ENCODE measurements at regions not wholly inside any gene's neighbourhood (a gene's known extent, or its start where the extent isn't known, plus 50 kb on each side); places are given as distances from the start of the nearest gene placed in this dataset.

GRCh38 chr3:19025441-19025840, 122.9 kb upstream of the KCNH8 start:
- TF ChIP-seq REST (IDR thresholded peaks at IDR 0.05; ENCODE audit: low read depth) (no peak), USF1 (IDR thresholded peaks at IDR 0.05) (no peak), EP300 (IDR thresholded peaks at IDR 0.05; ENCODE audit: borderline replicate concordance) (no peak), FOXM1 (IDR thresholded peaks at IDR 0.05; ENCODE audit: borderline replicate concordance, low read depth) (no peak), TAF1 (IDR thresholded peaks at IDR 0.05; ENCODE audit: low read depth) (no peak), TCF12 (IDR thresholded peaks at IDR 0.05; ENCODE audit: low read depth) (no peak), MAX (IDR thresholded peaks at IDR 0.05) (no peak), RAD21 (IDR thresholded peaks at IDR 0.05; ENCODE audit: low read depth) (no peak), YY1 (IDR thresholded peaks at IDR 0.05; ENCODE audit: low read depth) (no peak), CEBPB (IDR thresholded peaks at IDR 0.05) (no peak), EGR1 (IDR thresholded peaks at IDR 0.05) (no peak), NFIC (IDR thresholded peaks at IDR 0.05) (no peak), CREB1 (IDR thresholded peaks at IDR 0.05; ENCODE audit: low read depth) (no peak), TEAD4 (IDR thresholded peaks at IDR 0.05) (no peak), ZBTB7A (IDR thresholded peaks at IDR 0.05; ENCODE audit: low read depth) (no peak)

GRCh38 chr3:19022546-19022945, 125.8 kb upstream of the KCNH8 start:
- TF ChIP-seq MAX (IDR thresholded peaks at IDR 0.05) (no peak), TCF12 (IDR thresholded peaks at IDR 0.05; ENCODE audit: low read depth) (no peak), FOXM1 (IDR thresholded peaks at IDR 0.05; ENCODE audit: borderline replicate concordance, low read depth) (no peak), YY1 (IDR thresholded peaks at IDR 0.05; ENCODE audit: low read depth) (no peak), REST (IDR thresholded peaks at IDR 0.05; ENCODE audit: low read depth) (no peak), USF1 (IDR thresholded peaks at IDR 0.05) (no peak), NFIC (IDR thresholded peaks at IDR 0.05) (no peak), EGR1 (IDR thresholded peaks at IDR 0.05) (no peak), TAF1 (IDR thresholded peaks at IDR 0.05; ENCODE audit: low read depth) (no peak), EP300 (IDR thresholded peaks at IDR 0.05; ENCODE audit: borderline replicate concordance) (no peak), ZBTB7A (IDR thresholded peaks at IDR 0.05; ENCODE audit: low read depth) (no peak), CEBPB (IDR thresholded peaks at IDR 0.05) (no peak), TEAD4 (IDR thresholded peaks at IDR 0.05) (no peak), CREB1 (IDR thresholded peaks at IDR 0.05; ENCODE audit: low read depth) (no peak), RAD21 (IDR thresholded peaks at IDR 0.05; ENCODE audit: low read depth) (no peak)

GRCh38 chr3:19016851-19017250, 131.5 kb upstream of the KCNH8 start:
- TF ChIP-seq ZBTB7A (IDR thresholded peaks at IDR 0.05; ENCODE audit: low read depth) (no peak), RAD21 (IDR thresholded peaks at IDR 0.05; ENCODE audit: low read depth) (no peak), FOXM1 (IDR thresholded peaks at IDR 0.05; ENCODE audit: borderline replicate concordance, low read depth) (no peak)

- TF ChIP-seq REST (IDR thresholded peaks at IDR 0.05; ENCODE audit: low read depth) (no peak), FOXM1 (IDR thresholded peaks at IDR 0.05; ENCODE audit: borderline replicate concordance, low read depth) (no peak), TCF12 (IDR thresholded peaks at IDR 0.05; ENCODE audit: low read depth) (no peak), YY1 (IDR thresholded peaks at IDR 0.05; ENCODE audit: low read depth) (no peak), ZBTB7A (IDR thresholded peaks at IDR 0.05; ENCODE audit: low read depth) (no peak), EP300 (IDR thresholded peaks at IDR 0.05; ENCODE audit: borderline replicate concordance) (no peak), EGR1 (IDR thresholded peaks at IDR 0.05) (no peak), CEBPB (IDR thresholded peaks at IDR 0.05) (no peak), TEAD4 (IDR thresholded peaks at IDR 0.05) (no peak), MAX (IDR thresholded peaks at IDR 0.05) (no peak), USF1 (IDR thresholded peaks at IDR 0.05) (no peak), NFIC (IDR thresholded peaks at IDR 0.05) (no peak), TAF1 (IDR thresholded peaks at IDR 0.05; ENCODE audit: low read depth) (no peak), RAD21 (IDR thresholded peaks at IDR 0.05; ENCODE audit: low read depth) (no peak), CREB1 (IDR thresholded peaks at IDR 0.05; ENCODE audit: low read depth) (no peak)
Measured at GRCh38 chr3:19013879-19014278, 134.4 kb upstream of the KCNH8 start.

Data from Ishikawa (cell line).